ENCODE measurements at regions not wholly inside any gene's neighbourhood (a gene's known extent, or its start where the extent isn't known, plus 50 kb on each side); places are given as distances from the start of the nearest gene placed in this dataset.
A peak's percentile ranks its signal among the peaks of the same experiment; 100 is the strongest.
"Not testable (repeated sequence)": the region's sequence is repeated elsewhere in the genome, so short reads cannot be mapped to it uniquely, and the experiment has no call there.

DNA sequence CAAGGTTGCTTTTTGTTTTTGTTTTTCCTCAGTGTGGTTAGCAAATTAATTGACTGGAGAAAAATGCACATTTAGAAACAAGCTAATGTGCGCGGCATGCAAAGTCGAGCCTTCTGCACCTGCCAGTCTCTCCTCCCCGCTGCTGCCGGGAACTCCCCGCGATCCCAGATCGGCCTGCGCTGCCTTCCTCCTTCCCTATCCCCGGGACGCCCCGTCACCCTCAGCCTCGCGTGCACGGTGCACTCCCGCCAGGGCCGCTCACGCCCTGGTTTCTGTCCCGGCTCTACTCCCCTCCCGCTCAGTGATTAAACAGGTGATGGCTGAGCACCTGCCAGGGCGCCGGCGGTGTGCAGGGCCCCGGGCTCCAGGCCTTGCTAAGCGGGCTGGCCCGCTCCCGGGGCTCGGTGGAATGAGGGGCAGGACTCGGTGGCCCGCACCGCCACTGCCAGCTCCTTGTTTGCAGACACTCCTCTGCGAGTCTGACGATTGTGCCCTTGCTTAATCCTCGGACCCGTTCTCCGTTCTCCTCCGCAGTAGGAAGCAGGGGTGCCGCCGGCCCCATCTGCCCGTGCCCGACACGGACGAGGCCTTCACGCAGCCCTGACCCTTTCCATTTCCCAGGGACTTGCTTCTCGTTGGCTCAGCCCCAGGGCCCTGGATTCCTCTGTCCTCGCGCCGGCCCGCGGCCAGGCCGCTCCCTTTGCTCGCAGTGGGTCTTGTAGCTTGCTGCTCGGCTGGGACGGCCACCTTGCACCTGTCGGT lies 143.4 kb downstream of the TRIML1 start:
- DNase-seq (ENCODE audit: low spot score in 2 of 2) = peak in 1 of 2 donors; percentile 22
- FAIRE-seq = no peak

- FAIRE-seq = no peak
Measured at GRCh38 chr4:188287169-188287894, 148.1 kb downstream of the TRIML1 start.

GRCh38 chr4:188289531-188290125 lies 150.4 kb downstream of the TRIML1 start:
- FAIRE-seq (no peak), DNase-seq (ENCODE audit: low spot score in 2 of 2) (no peak)

More at GRCh38 chr4:188287169-188287894, 148.1 kb downstream of the TRIML1 start:
- DNase-seq (ENCODE audit: low spot score in 2 of 2) = no peak

DNA sequence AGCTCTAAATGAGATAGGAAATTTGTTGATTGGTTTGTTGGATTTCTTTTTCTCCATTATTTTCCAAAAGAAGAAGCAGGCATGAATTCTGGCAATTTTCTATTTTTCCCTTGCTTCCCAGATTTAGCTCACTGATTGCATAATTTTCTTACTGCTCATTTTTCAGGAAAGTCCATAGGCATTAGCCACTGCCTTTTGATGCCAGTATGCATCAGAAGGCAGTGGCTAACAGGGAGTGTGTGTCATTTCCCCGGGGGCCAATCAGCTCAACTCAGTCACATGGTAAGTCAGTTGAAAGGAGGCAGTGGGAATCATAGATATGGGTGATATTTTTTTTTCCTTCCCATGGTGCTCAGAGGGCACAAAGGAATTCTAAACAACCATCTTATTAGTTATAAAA lies 156.7 kb downstream of the TRIML1 start:
- no peak for FAIRE-seq

DNA sequence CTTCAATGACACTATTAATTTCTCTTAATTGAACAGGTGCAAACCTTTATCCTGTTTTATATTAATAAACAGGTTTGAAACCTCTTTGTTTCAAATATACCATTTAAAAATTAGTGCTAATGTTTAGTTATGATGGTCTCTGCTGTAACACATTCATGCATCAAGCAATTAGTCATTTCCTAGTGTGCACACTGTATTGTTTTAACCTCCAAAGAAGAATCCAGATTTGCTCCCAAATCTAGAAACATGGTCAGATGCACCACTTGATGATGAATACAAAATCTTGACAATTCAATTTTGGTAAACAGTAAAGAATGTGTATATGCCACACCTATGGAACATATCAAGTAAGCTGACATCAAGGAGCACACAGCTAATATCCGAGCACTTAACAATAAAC lies 157.1 kb downstream of the TRIML1 start:
- DNase-seq (ENCODE audit: low spot score in 2 of 2) (no peak), FAIRE-seq (no peak)

More for the DNA sequence above, 156.7 kb downstream of the TRIML1 start:
- DNase-seq (ENCODE audit: low spot score in 2 of 2) = no peak

GRCh38 chr4:188297873-188298272 lies 158.6 kb downstream of the TRIML1 start:
- FAIRE-seq = no peak

DNA sequence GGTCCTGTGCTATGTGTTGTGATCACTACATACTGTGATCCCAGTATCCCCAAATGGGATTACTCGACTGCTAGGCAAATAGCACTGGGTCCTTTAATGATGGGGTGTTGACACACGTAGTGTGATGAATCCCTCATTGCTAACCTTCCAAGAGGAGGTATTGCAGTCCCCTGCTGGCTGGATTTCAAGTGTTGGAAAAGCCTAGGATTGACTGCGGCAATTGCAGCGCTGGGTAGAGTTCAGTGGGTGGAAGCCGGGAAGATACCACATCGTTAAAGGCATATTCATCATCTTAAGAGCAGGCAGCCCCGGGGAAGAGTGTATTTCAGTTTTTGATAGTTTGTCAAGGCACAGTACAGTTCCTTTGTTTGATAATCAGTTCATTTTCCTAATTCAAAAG lies 159.9 kb downstream of the TRIML1 start:
- FAIRE-seq (no peak), DNase-seq (ENCODE audit: low spot score in 2 of 2) (no peak)

More at GRCh38 chr4:188297873-188298272, 158.6 kb downstream of the TRIML1 start:
- DNase-seq (ENCODE audit: low spot score in 2 of 2) = no peak

DNA sequence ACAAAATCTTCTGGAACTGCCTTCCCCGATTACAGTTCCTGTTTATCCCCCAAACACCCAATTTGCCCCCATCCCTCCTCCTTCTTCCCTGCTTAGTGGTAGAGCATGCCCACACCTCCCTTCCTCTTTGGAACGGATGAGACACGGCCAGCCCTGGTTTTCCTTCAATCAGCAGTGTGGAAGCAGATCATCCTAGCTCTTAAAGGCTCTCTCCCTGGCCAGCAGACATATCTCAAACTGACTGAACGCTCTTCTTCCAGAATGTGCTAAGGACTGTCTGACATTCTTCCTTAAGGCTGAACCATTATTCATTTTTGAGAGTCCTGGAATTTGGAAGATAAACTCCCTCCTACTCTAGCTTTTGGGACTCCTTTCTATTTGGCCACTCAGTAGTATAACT lies 161.1 kb downstream of the TRIML1 start:
- no peak for DNase-seq (ENCODE audit: low spot score in 2 of 2)
- no peak for FAIRE-seq

- DNase-seq (ENCODE audit: low spot score in 2 of 2) = no peak
- FAIRE-seq = no peak
Measured at GRCh38 chr4:188305690-188306089, 166.4 kb downstream of the TRIML1 start.

- FAIRE-seq (no peak), DNase-seq (ENCODE audit: low spot score in 2 of 2) (no peak)
Measured at GRCh38 chr4:188307591-188307990, 168.3 kb downstream of the TRIML1 start.

GRCh38 chr4:188308142-188308541 lies 168.9 kb downstream of the TRIML1 start:
- FAIRE-seq = no peak
- DNase-seq (ENCODE audit: low spot score in 2 of 2) = no peak

DNA sequence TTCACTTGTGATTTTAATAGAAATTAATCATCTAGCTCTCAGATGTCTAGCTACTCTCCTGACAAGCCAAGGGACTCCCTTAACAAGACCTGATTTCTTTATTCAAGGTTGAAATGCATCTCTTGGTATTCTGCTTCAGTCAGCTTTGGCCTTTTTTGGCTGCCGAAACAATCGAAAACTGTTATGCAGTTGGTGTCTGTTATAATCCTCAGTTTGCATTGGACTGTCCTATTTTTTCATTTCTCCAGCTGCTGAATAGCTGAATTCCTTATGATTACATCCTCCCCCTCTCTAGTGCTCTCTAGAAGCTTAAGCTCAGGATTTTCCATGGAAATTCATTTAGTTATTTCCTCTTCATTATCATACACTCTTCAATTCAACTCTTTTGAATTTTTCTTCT lies 177.2 kb downstream of the TRIML1 start:
- FAIRE-seq = no peak
- DNase-seq (ENCODE audit: low spot score in 2 of 2) = no peak

- DNase-seq (ENCODE audit: low spot score in 2 of 2) (no peak), FAIRE-seq (no peak)
Measured at GRCh38 chr4:188328966-188329365, 189.7 kb downstream of the TRIML1 start.

DNA sequence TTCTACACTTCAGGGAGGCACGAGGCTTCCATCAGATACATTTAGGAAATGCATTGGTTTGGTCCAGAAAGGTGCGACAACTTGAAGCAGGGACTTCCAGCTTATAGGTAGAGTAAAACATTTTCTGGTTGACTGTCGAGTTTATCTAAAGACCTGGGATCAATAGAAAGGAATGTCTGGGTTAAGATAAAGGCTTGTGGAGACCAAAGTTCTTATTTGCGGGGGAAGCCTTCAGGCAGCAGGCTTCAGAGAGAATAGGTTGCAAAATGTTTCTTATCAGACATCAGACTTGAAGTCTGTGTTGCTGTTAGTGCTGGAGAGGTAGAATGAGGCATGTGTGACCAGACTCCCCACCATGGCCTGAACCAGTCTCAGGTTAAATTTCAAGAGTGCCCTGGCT lies 190.3 kb downstream of the TRIML1 start:
- FAIRE-seq (no peak), DNase-seq (ENCODE audit: low spot score in 2 of 2) (no peak)

DNA sequence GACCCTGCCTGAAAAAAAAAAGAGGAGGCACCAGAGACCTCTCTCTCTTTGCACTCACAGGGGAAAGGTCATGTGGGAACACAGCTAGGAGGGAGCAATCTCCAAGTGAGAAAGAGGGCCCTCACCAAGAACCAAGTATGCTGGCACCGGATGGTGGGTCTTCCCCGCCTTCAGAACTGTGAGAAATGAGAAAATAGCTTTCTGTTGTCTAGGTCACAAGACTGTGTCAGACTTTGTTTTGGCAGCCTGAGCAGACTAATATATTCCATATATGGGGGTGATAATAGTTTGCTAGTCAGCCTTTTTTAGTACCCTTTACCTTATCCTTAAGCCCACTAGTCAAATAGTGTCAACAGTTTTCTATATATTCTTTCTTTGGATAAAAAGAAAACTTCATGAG lies 193.0 kb downstream of the TRIML1 start:
- DNase-seq (ENCODE audit: low spot score in 2 of 2) (no peak), FAIRE-seq (no peak)

GRCh38 chr4:188336891-188337290 lies 197.7 kb downstream of the TRIML1 start:
- no peak for FAIRE-seq
- no peak for DNase-seq (ENCODE audit: low spot score in 2 of 2)

- no peak for DNase-seq (ENCODE audit: low spot score in 2 of 2)
- no peak for FAIRE-seq
Measured at GRCh38 chr4:188341428-188341827, 202.2 kb downstream of the TRIML1 start.

GRCh38 chr4:188346171-188346809 lies 207.0 kb downstream of the TRIML1 start:
- DNase-seq (ENCODE audit: low spot score in 2 of 2) (no peak), FAIRE-seq (no peak)

- DNase-seq (ENCODE audit: low spot score in 2 of 2) (no peak), FAIRE-seq (no peak)
Measured at GRCh38 chr4:188347339-188347738, 208.1 kb downstream of the TRIML1 start.

DNA sequence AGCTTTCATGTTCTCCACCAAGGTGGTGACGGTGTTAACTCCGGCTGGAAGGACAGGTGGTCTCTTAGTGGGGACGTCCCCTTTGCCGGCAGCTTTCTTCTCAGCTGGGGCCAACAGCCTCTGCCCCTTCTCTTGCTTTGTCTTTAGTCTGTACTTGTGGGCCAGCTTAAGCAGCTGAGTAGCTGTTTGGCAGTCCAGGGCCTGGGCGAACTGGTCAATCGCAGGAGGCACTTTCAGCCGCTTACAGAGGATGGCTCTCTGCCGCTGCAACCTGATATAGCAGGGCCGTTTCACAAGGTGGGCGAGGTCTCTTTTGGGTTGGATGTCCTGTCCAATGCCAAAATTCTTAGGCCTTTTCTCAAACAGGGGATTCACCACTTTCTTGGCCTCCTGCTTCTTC lies 210.3 kb downstream of the TRIML1 start:
- not testable (repeated sequence) for DNase-seq (ENCODE audit: low spot score in 2 of 2); FAIRE-seq

DNA sequence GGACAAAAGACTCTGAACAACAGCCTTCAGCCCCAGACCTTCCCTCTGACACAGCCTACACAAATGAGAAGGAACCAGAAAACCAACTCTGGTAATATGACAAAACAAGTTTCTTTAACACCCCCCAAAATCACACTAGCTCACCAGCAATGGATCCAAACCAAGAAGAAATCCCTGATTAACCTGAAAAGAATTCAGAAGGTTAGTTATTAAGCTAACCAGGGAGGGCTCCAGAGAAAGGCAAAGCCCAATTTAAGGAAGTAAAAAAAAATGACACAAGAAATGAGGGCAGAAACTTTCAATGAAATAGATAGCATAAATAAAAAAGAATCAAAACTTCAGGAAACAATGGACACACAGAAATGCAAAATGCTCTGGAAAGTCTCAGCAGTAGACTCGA lies 224.0 kb downstream of the TRIML1 start:
- no peak for FAIRE-seq
- DNase-seq (ENCODE audit: low spot score in 2 of 2) = no peak

Measured in frontal cortex (tissue), 3 donors.